Tibial artery (tissue), 4 donors: ENCODE measurements at regions not wholly inside any gene's neighbourhood (a gene's known extent, or its start where the extent isn't known, plus 50 kb on each side); places are given as distances from the start of the nearest gene placed in this dataset.

ENCODE experiments used
- DNase-seq, 2 donors: peaks; one replicate each; pipeline ENCODE4 v3.0.0-alpha.2; 2019
- H3K27ac ChIP-seq, 2 donors: fragments of 200-600 bp; sonication (generic) in 1 of 2; 1 replicate in 1 of 2; 2 replicates in 1 of 2; pipeline ENCODE4 v1.5.1; 2018 to 2019; ENCODE audit warnings: mild to moderate bottlenecking in 1 of 2
- H3K27me3 ChIP-seq, 2 donors: fragments of 200-600 bp; sonication (generic) in 1 of 2; one replicate each; pipeline versions ENCODE4 v1.5.1 to v1.6.0; 2016 to 2019
- H3K36me3 ChIP-seq, 3 donors: fragments of 200-600 bp; sonication (generic) in 2 of 3; one replicate each; pipeline ENCODE4 v1.5.1; 2016 to 2019; ENCODE audit warnings: mild to moderate bottlenecking in 2 of 3
- H3K4me1 ChIP-seq, 4 donors: fragments of 200-600 bp; sonication (generic) in 2 of 4; 1 replicate in 3 of 4; 2 replicates in 1 of 4; pipeline ENCODE4 v1.5.1; 2016 to 2019
- H3K4me3 ChIP-seq, 2 donors: fragments of 200-600 bp; sonication (generic) in 1 of 2; 1 replicate in 1 of 2; 2 replicates in 1 of 2; pipeline ENCODE4 v1.5.1; 2018 to 2019; ENCODE audit warnings: mild to moderate bottlenecking in 2 of 2
- H3K9me3 ChIP-seq, 3 donors: fragments of 200-600 bp; sonication (generic) in 1 of 3; one replicate each; pipeline ENCODE4 v1.5.1; 2016 to 2019
- intact Hi-C: fragments of 100-400 bp; cut with DNase I; formaldehyde crosslinking; loops from one replicate; pipeline ENCODE4 v1.15.0; 2023; ENCODE audit warnings: low total_unique reads
- TF ChIP-seq, protein P1 (sequence below), 2 experiments: fragments of 200-600 bp in 1 of 2; fragments of 450-650 bp in 1 of 2; IDR thresholded peaks; one replicate each; pipeline ENCODE4 v1.5.1; 2017 to 2019; ENCODE audit warnings: antibody characterized with exemption in 2 of 2, mild to moderate bottlenecking in 1 of 2, moderate library complexity in 1 of 2

DNA sequence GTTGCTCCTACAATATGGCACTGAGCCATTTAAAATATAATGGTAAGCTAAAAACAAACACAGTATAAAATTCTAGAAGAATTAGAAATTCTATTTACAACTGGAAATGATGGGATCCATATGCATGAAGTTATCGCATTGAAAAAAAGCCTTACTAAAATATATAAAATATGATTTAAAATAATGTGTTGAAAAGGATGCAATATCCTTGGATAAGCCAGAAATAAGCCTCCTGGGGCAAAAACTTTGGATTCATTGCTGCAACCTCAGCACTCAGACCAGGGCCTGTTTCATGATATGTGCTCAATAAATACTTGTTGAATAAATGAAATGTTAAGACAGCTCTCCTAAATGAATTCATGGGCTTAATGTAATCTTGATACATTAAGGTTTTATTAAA is 170.2 kb downstream of the SEM1 start:
- no peak for DNase-seq
- intact Hi-C loops = no loop called here
- Histone ChIP-seq H3K9me3 (peaks cover 0 to 4% (median 0%) of the 10 kb centered on the region in 3 donors), H3K27ac (no peak overlapping the region), H3K36me3 (no peaks in the 10 kb centered on the region), H3K27me3 (no peaks in the 10 kb centered on the region), H3K4me1 (no peaks in the 10 kb centered on the region), H3K4me3 (no peak overlapping the region)
- TF ChIP-seq, protein P1, sequence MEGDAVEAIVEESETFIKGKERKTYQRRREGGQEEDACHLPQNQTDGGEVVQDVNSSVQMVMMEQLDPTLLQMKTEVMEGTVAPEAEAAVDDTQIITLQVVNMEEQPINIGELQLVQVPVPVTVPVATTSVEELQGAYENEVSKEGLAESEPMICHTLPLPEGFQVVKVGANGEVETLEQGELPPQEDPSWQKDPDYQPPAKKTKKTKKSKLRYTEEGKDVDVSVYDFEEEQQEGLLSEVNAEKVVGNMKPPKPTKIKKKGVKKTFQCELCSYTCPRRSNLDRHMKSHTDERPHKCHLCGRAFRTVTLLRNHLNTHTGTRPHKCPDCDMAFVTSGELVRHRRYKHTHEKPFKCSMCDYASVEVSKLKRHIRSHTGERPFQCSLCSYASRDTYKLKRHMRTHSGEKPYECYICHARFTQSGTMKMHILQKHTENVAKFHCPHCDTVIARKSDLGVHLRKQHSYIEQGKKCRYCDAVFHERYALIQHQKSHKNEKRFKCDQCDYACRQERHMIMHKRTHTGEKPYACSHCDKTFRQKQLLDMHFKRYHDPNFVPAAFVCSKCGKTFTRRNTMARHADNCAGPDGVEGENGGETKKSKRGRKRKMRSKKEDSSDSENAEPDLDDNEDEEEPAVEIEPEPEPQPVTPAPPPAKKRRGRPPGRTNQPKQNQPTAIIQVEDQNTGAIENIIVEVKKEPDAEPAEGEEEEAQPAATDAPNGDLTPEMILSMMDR (IDR thresholded peaks at IDR 0.05) = no peak

DNA sequence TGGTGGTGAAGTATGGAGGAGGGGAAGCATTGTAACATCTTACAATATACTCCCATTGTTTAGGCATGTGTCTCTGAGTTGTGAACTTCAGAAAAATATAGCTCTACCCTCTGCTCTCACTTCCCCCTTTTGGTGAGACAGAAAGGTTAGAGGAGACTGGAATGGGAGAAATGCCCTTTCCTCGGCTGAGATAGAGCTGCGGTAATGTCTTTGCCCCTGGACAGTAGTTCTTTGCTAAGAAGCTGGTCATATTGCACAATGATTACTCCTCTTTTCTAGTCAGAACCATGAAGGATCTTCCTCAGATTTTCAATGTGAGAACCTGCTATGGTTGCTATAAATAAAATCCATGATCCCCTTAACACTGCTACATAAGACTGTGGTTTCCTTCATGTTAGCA is 171.0 kb downstream of the SEM1 start:
- TF ChIP-seq, protein P1 (IDR thresholded peaks at IDR 0.05) = no peak
- H3K36me3 ChIP-seq = no peaks in the 10 kb centered on the region
- intact Hi-C loops = no loop called here

DNA sequence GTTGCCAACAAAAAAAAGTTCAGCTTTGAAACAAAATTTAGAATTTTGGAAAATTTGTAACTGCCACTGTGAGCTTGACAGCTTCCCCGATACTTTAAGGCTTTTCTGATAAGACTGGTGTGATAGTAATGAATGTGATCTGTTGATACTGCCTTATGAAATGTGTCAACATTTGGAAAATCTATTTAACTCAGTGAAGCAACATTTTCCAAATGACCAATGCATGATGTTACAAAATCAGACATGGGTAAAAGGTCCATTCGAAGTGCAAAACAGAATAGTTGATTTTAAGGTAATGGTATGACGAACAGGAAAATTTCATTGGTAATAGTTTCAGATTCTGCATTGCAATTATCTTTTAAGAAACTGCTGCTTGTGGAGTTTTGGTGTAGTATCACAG is 175.4 kb downstream of the SEM1 start:
- Histone ChIP-seq H3K4me1 (no peaks in the 10 kb centered on the region), H3K27me3 (peaks cover 0 to 3% of the 10 kb centered on the region in 2 donors), H3K4me3 (no peak overlapping the region), H3K27ac (no peak overlapping the region), H3K36me3 (no peaks in the 10 kb centered on the region), H3K9me3 (peaks cover 0 to 4% (median 0%) of the 10 kb centered on the region in 3 donors)
- TF ChIP-seq, protein P1 (IDR thresholded peaks at IDR 0.05) = no peak
- intact Hi-C loops = no loop called here
- DNase-seq = no peak

More for the DNA sequence above, 171.0 kb downstream of the SEM1 start:
- Histone ChIP-seq H3K27me3 (no peaks in the 10 kb centered on the region), H3K27ac (no peak overlapping the region), H3K4me1 (no peaks in the 10 kb centered on the region), H3K4me3 (no peak overlapping the region), H3K9me3 (peaks cover 0 to 4% (median 0%) of the 10 kb centered on the region in 3 donors)
- no peak for DNase-seq

DNA sequence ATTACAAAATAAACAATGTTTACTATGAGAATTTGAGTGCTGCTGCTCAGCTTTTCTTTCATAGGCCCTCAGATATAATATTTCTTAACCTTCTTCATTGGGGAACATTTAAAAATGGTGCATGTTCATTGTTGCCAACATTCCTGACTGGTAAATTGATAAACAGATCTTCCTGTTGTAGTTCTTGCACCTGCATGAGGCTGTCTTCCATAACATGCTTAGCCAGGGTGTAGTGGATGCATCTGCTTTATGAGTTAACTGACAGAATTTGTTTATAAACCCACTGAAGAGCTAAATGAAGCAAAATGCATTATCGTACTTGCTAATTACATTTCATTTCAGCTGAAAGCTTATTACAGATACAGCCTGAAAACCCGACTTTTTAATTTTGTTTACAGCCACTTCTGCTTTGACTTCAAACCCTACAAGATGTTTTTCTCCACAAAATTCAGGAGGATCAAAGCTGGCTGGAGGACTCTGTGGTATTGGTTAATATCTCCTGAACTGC is 177.2 kb downstream of the SEM1 start:
- TF ChIP-seq, protein P1 (IDR thresholded peaks at IDR 0.05) = no peak
- no peak for DNase-seq

DNA sequence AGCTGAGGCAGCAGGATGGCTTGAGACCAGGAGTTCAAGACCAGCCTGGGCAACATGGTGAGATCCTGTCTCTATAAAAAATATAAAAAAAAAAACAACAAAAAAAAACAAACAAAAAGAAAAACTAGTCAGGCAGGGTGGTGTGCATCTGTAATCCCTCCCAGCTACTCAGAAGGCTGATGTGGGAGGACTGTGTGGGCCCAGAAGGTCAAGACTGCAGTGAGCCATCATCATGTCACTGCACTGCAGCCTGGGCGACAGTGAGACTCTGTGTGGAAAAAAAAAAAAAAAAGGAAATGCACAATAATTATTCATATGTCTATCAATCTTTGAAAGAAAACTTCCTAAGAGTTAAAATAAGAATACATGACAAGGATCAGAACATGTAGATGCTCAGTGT is 178.3 kb downstream of the SEM1 start:
- Histone ChIP-seq H3K36me3 (no peaks in the 10 kb centered on the region), H3K9me3 (no peaks in the 10 kb centered on the region), H3K4me1 (no peaks in the 10 kb centered on the region), H3K27me3 (peaks cover 0 to 3% of the 10 kb centered on the region in 2 donors), H3K4me3 (no peak overlapping the region), H3K27ac (no peak overlapping the region)
- DNase-seq = no peak
- TF ChIP-seq, protein P1 (IDR thresholded peaks at IDR 0.05) = no peak
- intact Hi-C loops = no loop called here

More for the DNA sequence above, 177.2 kb downstream of the SEM1 start:
- Histone ChIP-seq H3K27me3 (peaks cover 0 to 3% of the 10 kb centered on the region in 2 donors), H3K4me1 (no peaks in the 10 kb centered on the region), H3K4me3 (no peak overlapping the region), H3K27ac (no peak overlapping the region), H3K9me3 (no peaks in the 10 kb centered on the region), H3K36me3 (no peaks in the 10 kb centered on the region)
- intact Hi-C loops = no loop called here

DNA sequence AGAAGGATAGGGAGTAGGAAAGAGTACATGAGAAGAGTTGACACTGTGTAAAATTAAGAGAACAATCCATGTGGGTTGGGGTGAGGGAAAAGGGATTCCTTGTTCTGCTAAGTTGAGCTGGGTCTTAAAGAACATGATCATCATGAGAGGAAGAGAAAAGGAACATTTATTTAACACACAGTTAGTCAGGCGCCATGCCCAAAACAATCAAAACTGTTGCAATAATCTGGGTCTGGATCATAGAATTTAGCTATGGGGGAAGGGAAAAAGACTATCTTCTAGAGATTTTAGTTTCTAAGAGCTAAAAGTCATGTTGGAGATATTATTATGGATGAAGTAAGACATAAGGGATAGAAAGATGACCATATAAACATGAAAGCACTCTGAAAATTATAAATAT is 178.9 kb downstream of the SEM1 start:
- no peak overlapping the region for H3K27ac ChIP-seq
- H3K4me1 ChIP-seq = no peaks in the 10 kb centered on the region
- intact Hi-C loops = no loop called here
- DNase-seq = no peak
- TF ChIP-seq, protein P1 (IDR thresholded peaks at IDR 0.05) = no peak
- no peak overlapping the region for H3K4me3 ChIP-seq
- no peaks in the 10 kb centered on the region for H3K9me3 ChIP-seq
- no peaks in the 10 kb centered on the region for H3K36me3 ChIP-seq
- peaks cover 0 to 3% of the 10 kb centered on the region in 2 donors for H3K27me3 ChIP-seq
